NCI-H2227 (cell line): ENCODE measurements at regions not wholly inside any gene's neighbourhood (a gene's known extent, or its start where the extent isn't known, plus 50 kb on each side); places are given as distances from the start of the nearest gene placed in this dataset.

Experiments
- DNase-seq: peaks from one replicate; lab custom pipeline; 2025; ENCODE audit not compliant: unreplicated experiment; lab: John Stamatoyannopoulos, UW

DNA sequence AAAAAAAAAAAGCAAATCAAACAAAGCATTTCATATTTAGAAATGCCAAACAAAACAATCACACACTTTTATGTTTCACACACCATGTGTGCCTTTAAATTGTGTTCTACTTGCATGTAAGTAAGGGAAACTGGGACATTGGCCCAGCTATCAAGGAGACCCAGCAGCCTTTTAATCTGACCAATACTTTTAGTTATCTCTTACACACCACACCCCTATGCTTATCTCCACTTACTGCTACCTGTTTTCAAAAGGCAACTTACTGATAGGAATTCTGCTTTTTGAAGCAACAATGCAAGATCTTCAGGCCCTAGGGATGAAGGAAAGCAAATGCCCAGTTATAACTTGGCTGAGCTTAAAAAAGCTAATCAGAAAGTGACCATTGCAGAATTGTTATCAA, 1244.8 kb upstream of the SORCS1 start:
- DNase-seq, result no peak

DNA sequence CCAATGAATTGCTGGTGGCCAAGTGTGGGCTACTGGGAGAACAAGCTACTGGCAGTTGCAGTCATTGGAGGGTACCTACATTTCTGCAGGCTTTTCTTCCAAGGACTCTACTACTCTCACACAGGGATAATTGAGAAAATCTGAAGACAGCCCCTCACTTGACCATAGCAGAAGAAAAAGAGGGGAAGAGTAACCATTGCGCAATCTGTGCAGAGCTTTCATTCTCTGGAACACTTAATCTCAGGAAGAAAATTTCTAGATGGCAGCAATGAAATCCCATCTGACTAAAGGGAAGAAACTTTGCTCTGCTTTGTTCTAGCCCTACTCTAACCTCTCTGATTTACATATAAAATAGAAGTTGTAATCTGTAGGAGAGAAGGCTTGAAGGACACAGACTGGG, 1239.6 kb upstream of the SORCS1 start:
- no peak for DNase-seq

- no peak for DNase-seq
Measured at GRCh38 chr10:108399465-108399864, 1235.0 kb upstream of the SORCS1 start.

- DNase-seq, result no peak
Measured at GRCh38 chr10:108393089-108393488, 1228.6 kb upstream of the SORCS1 start.

- no peak for DNase-seq
Measured at GRCh38 chr10:108392286-108392685, 1227.8 kb upstream of the SORCS1 start.

DNA sequence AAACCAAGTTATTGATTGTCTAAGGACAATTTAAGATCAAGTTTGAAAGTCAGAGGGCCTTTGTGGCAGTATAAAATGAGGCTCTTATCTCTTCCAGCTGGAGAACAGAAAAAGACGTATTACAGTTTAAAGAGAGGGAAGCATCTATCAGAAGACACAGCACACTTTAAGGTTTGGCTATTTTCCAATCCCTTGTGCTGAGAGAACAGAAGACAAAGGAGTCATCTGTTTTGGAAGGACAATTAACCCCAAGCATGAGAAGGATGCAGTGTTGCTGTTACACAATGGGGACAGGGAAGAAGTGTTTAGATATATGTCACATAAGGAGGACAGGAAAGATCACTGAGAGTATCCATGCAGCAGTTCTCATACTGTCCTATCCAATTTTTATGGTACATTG, 1224.2 kb upstream of the SORCS1 start:
- DNase-seq, result no peak

DNA sequence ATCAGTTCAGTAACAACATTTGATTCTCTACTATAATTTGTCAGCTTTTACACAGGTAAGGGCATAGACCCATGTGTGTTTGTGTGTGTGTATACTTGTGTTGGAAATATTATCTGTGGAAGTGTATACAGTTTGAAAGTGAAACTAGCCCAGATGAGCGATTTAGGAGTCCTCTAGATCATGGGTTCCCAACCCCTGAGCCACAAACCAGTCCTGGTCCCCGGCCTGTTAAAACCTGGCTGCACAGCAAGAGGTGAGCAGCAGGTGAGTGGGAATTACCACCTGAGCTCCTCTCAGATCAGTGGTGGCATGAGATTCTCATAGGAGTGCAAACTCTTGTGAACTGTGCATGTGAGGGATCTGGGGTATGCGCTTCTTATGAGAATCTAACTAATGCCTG, 1221.5 kb upstream of the SORCS1 start:
- no peak for DNase-seq

DNA sequence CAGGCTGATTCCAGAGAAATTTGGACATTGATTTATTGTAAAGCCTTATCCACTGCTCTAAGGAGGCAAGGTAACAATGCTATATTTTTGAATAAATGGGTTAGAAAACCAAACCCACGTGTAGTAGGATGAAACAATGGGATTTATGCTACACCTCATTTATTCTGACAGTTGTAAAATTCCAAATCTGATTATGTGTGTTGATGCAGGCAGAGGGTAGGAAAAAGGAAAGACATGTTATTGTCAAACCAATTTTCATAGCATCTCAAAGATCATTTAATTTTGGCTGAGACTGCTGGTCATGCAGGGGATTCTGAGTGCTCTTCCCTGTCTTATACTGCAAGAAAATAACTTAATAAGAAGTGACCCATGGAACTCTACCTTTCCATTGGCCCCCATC, 1219.9 kb upstream of the SORCS1 start:
- DNase-seq, result no peak

DNA sequence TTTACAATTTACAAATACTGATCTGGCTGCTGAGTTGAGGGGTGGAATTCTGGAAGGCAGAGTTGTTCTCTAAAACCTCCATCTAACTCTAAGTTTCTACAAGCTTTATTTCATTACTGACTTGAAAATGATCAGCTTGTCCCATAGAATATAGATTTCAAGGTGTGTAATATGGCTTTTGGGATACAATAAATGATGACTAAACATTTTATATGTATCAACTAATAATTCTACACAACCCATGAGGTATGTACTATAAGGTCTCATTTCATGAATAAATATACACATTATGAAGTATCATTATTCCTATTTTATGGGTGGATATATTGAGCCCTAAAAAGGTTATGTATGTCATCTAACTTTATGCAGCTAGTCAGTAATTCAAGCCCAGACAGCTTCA, 1214.3 kb upstream of the SORCS1 start:
- no peak for DNase-seq

DNA sequence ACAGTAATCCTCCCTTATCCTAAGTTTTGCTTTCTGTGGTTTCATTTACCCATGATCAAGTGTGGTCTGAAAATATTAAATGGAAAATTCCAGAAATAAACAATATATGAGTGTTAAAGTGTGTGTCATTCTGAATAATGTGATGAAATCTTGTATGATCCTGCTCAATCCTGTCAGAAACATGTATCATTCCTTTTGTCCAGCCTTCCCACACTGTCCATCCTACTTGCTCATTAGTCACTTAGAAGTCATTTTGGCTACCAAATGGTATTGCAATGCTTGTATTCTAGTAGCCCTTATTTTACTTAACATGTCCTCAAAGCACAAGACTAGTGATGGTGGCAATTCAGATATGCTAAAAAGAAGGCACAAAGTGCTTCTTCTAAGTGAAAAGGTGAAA, 1211.2 kb upstream of the SORCS1 start:
- no peak for DNase-seq

DNA sequence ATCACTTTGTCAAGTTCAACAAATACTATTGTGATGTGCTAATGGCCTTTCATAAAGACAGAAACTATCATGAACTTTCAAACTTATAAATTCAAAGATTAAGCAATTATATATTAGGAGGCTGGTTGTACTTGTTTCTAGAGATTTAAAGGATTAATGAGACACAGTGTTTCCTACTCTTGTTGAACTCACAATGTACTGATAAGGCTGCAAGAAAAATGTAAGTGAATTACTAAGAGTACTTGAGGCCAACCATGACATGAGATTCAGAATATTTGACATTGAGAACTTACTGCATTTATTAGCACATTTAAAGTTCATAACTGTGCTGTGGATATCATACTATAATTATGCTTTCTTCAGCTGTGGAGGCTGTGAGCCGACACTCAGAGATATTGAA, 1210.5 kb upstream of the SORCS1 start:
- no peak for DNase-seq

DNA sequence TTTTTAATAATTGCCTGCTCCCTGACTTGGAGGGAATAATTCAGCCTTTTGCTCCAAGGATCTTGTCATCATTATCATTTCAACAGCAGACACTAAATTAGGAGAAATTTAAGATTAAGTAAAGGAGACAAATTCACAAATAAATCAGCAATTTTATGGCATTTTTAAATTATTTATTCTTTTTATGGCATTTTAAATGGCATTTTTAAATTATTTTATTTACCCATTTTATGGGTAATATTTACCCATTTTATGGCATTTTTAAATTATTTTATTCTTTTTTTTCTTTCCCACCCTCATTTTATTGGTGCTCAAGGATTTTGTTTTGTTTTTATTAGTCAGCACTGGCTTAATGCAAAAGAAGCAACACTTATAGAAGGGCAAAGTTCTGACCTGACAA, 1201.0 kb upstream of the SORCS1 start:
- DNase-seq, result no peak

- no peak for DNase-seq
Measured at GRCh38 chr10:108363576-108363975, 1199.1 kb upstream of the SORCS1 start.

DNA sequence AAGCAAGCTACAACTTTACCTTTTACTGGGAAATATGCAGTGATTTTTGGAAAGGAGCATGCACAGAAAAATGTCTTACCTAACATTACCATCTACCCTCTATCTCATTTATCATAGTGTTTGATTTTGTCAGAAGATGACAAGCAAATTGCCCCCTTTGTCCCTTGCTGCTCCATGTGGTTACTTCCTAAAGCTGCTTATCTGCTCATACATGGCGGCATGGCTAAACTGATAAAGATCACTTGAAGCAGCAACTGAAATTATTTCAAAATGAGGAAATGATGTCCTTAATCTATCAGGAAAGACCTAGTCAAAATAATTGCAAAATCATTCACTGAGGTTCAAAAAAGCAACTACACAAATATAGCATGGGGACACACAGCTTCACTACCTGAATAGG, 1198.5 kb upstream of the SORCS1 start:
- DNase-seq, result no peak

GRCh38 chr10:108362296-108362695, 1197.8 kb upstream of the SORCS1 start:
- DNase-seq, result no peak

- no peak for DNase-seq
Measured at GRCh38 chr10:108360187-108360586, 1195.7 kb upstream of the SORCS1 start.

- DNase-seq, result no peak
Measured at GRCh38 chr10:108358912-108359311, 1194.4 kb upstream of the SORCS1 start.

- DNase-seq, result no peak
Measured at GRCh38 chr10:108352771-108353170, 1188.3 kb upstream of the SORCS1 start.

DNA sequence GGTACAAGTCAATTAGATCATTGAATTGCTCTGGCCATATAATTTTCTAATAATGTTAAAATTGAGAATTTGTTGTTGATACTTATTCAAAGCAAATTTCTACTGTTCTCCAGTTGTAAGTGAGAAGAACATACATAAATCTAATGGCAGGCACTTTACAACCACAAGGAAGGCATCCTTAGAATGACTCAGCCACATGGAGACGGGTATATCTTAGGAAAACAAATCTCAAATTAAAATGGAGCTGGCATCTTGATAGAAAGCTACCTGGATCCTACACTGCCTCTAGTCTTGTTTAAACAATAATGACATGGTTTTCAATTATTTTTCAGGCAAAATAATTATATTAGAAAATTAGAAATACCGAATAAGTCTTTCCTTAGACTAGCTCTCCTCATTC, 1183.7 kb upstream of the SORCS1 start:
- no peak for DNase-seq

DNA sequence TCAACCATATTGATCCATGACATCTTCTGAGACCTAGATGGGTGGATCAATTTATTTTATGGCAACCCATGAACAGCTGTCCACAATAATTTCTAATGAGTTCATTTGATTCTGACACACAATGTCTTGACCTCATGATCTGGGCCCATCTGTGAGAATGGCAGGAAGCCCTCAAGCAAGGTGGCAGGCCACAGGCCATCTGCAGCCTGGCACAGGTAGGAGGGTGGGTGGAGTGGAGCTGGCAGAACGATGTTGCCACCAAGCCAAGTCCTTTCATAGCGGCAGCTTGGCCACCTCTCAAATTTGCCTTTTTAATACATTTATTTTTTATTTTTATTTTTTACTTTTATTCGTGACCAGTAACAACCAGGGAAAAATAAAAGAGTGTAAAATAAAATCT, 1181.6 kb upstream of the SORCS1 start:
- no peak for DNase-seq

- no peak for DNase-seq
Measured at GRCh38 chr10:108338146-108338545, 1173.6 kb upstream of the SORCS1 start.

GRCh38 chr10:108336836-108337235, 1172.3 kb upstream of the SORCS1 start:
- DNase-seq, result no peak

- no peak for DNase-seq
Measured at GRCh38 chr10:108327706-108328105, 1163.2 kb upstream of the SORCS1 start.

- no peak for DNase-seq
Measured at GRCh38 chr10:108323274-108323798, 1158.8 kb upstream of the SORCS1 start.
